SU-DHL-6 (cell line): ENCODE measurements at regions not wholly inside any gene's neighbourhood (a gene's known extent, or its start where the extent isn't known, plus 50 kb on each side); places are given as distances from the start of the nearest gene placed in this dataset.

ENCODE experiments used
- H2AFZ ChIP-seq: fragments of 200-600 bp; sonication (generic); 2 replicates; pipeline ENCODE4 v1.6.1; 2014; ENCODE audit warnings: low read depth, mild to moderate bottlenecking, moderate library complexity, mixed read lengths, antibody characterized with exemption, low read length; ENCODE audit not compliant: severe bottlenecking
- H3F3A ChIP-seq: fragments of 200-600 bp; shearing (Covaris generic); 2 replicates; pipeline ENCODE4 v1.6.0; 2016; ENCODE audit warnings: antibody characterized with exemption, mild to moderate bottlenecking; ENCODE audit not compliant: insufficient read depth
- H3K27ac ChIP-seq: fragments of 200-600 bp; sonication (generic); 2 replicates; pipeline ENCODE4 v1.5.1; 2016; ENCODE audit warnings: low read depth, mild to moderate bottlenecking, low read length, moderate library complexity, mixed read lengths
- H3K27me3 ChIP-seq: fragments of 200-600 bp; sonication (generic), shearing (Covaris generic); 2 replicates; pipeline ENCODE4 v1.6.0; 2014; ENCODE audit warnings: mild to moderate bottlenecking, low read length
- H3K36me3 ChIP-seq: fragments of 200-600 bp; sonication (generic); 2 replicates; pipeline ENCODE4 v1.6.1; 2014; ENCODE audit warnings: mild to moderate bottlenecking, low read length, mixed read lengths
- H3K4me2 ChIP-seq: fragments of 300-600, 200-600 bp; shearing (Covaris generic), sonication (generic); 2 replicates; pipeline ENCODE4 v1.6.0; 2014; ENCODE audit warnings: low read length, low read depth, mild to moderate bottlenecking; ENCODE audit not compliant: poor library complexity, severe bottlenecking
- H3K4me3 ChIP-seq: fragments of 200-600 bp; sonication (generic); 2 replicates; pipeline ENCODE4 v1.5.1; 2014; ENCODE audit warnings: antibody characterized with exemption, low read length, mild to moderate bottlenecking, mixed read lengths; ENCODE audit not compliant: insufficient read depth, poor library complexity, severe bottlenecking
- H3K79me2 ChIP-seq: fragments of 200-600 bp; sonication (generic); 2 replicates; pipeline ENCODE4 v1.6.1; 2014; ENCODE audit warnings: mild to moderate bottlenecking, low read length, moderate library complexity; ENCODE audit not compliant: insufficient read depth
- H3K9ac ChIP-seq: fragments of 200-600 bp; sonication (generic); 2 replicates; pipeline ENCODE4 v1.7.0; 2014; ENCODE audit warnings: mild to moderate bottlenecking, low read length
- H3K9me2 ChIP-seq: fragments of 200-600 bp; sonication (generic); replicated peaks from 2 replicates; pipeline ENCODE4 v1.6.1; 2014; ENCODE audit warnings: low read length; ENCODE audit not compliant: insufficient read depth
- H3K9me3 ChIP-seq: fragments of 200-600 bp; sonication (generic); 2 replicates; pipeline ENCODE4 v1.6.1; 2014; ENCODE audit warnings: low read length, mixed read lengths; ENCODE audit not compliant: insufficient read depth
- H4K20me1 ChIP-seq: fragments of 200-600 bp; sonication (generic); 2 replicates; pipeline ENCODE4 v1.6.1; 2014; ENCODE audit warnings: low read depth, mild to moderate bottlenecking, antibody characterized with exemption, low read length, moderate library complexity, mixed read lengths
- EZH2phosphoT487 ChIP-seq: fragments of 200-600 bp; sonication (generic), shearing (Covaris generic); conservative IDR thresholded peaks from 2 replicates; pipeline ENCODE4 v1.6.1; 2018; ENCODE audit warnings: mild to moderate bottlenecking, antibody characterized with exemption, low read length, moderate library complexity, mixed read lengths
- TF ChIP-seq, protein P1 (sequence below): fragments of 200-600 bp; sonication (generic); IDR thresholded peaks from one replicate; pipeline ENCODE4 v1.5.1; 2017; ENCODE audit warnings: antibody characterized with exemption, mild to moderate bottlenecking, low read length, moderate library complexity; ENCODE audit not compliant: insufficient read depth, poor library complexity, severe bottlenecking

GRCh38 chr4:127540497-127541025 is 92.2 kb upstream of the INTU start:
- Histone ChIP-seq H3K9me3 (no peaks in the 10 kb centered on the region), H3K4me2 (no peak overlapping the region), H3K4me3 (no peak overlapping the region), H3F3A (no peaks in the 10 kb centered on the region), H3K79me2 (no peaks in the 10 kb centered on the region), H4K20me1 (no peaks in the 10 kb centered on the region), H3K36me3 (no peaks in the 10 kb centered on the region), H3K27me3 (no peaks in the 10 kb centered on the region), H2AFZ (no peak overlapping the region), H3K27ac (no peak overlapping the region), H3K9me2 (no peaks in the 10 kb centered on the region), H3K9ac (no peak overlapping the region)
- TF ChIP-seq EZH2phosphoT487: no peak
- TF ChIP-seq, protein P1, sequence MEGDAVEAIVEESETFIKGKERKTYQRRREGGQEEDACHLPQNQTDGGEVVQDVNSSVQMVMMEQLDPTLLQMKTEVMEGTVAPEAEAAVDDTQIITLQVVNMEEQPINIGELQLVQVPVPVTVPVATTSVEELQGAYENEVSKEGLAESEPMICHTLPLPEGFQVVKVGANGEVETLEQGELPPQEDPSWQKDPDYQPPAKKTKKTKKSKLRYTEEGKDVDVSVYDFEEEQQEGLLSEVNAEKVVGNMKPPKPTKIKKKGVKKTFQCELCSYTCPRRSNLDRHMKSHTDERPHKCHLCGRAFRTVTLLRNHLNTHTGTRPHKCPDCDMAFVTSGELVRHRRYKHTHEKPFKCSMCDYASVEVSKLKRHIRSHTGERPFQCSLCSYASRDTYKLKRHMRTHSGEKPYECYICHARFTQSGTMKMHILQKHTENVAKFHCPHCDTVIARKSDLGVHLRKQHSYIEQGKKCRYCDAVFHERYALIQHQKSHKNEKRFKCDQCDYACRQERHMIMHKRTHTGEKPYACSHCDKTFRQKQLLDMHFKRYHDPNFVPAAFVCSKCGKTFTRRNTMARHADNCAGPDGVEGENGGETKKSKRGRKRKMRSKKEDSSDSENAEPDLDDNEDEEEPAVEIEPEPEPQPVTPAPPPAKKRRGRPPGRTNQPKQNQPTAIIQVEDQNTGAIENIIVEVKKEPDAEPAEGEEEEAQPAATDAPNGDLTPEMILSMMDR: no peak

- Histone ChIP-seq H3K79me2 (no peaks in the 10 kb centered on the region), H3K27ac (no peak overlapping the region), H3K36me3 (no peaks in the 10 kb centered on the region), H3K4me2 (no peak overlapping the region), H3F3A (no peaks in the 10 kb centered on the region), H4K20me1 (no peaks in the 10 kb centered on the region), H3K27me3 (no peaks in the 10 kb centered on the region), H2AFZ (no peak overlapping the region), H3K9me2 (no peaks in the 10 kb centered on the region), H3K9me3 (no peaks in the 10 kb centered on the region), H3K9ac (no peak overlapping the region), H3K4me3 (no peak overlapping the region)
- TF ChIP-seq, protein P1: no peak
- TF ChIP-seq EZH2phosphoT487: no peak
These were observed 87.5 kb upstream of the INTU start for GRCh38 chr4:127545271-127545670.

- no peaks in the 10 kb centered on the region for H3K9me2 ChIP-seq
- H4K20me1 ChIP-seq: no peaks in the 10 kb centered on the region
- no peaks in the 10 kb centered on the region for H3K79me2 ChIP-seq
- H3K27me3 ChIP-seq: no peaks in the 10 kb centered on the region
- H3K36me3 ChIP-seq: no peaks in the 10 kb centered on the region
- no peak overlapping the region for H2AFZ ChIP-seq
- no peak overlapping the region for H3K4me2 ChIP-seq
- H3F3A ChIP-seq: no peaks in the 10 kb centered on the region
- H3K9ac ChIP-seq: no peak overlapping the region
- no peak overlapping the region for H3K27ac ChIP-seq
- no peak for TF ChIP-seq EZH2phosphoT487
- TF ChIP-seq, protein P1: no peak
- no peak overlapping the region for H3K4me3 ChIP-seq
- no peaks in the 10 kb centered on the region for H3K9me3 ChIP-seq
These were observed 83.5 kb upstream of the INTU start for GRCh38 chr4:127548990-127549925.
